A549 (cell line): ENCODE measurements at regions not wholly inside any gene's neighbourhood (a gene's known extent, or its start where the extent isn't known, plus 50 kb on each side); places are given as distances from the start of the nearest gene placed in this dataset.

ENCODE experiments used
- CHD4 ChIP-seq: fragments of 200-600 bp; sonication (generic); IDR thresholded peaks from 2 replicates; pipeline ENCODE4 v1.6.1; 2016; ENCODE audit warnings: antibody characterized with exemption, mild to moderate bottlenecking, borderline replicate concordance
- EP300 ChIP-seq, 2 experiments: fragments of >200 bp; sonication (Bioruptor Twin); formaldehyde crosslinking; IDR thresholded peaks; 2 replicates in 1 of 2; 3 replicates in 1 of 2; pipeline ENCODE4 v1.6.1; 2016 to 2017
- POLR2A ChIP-seq: IDR thresholded peaks from 2 replicates; pipeline ENCODE4 v1.6.1; 2012; ENCODE audit warnings: mild to moderate bottlenecking, low read length
- RCOR1 ChIP-seq: fragments of 150-350 bp; IDR thresholded peaks from 2 replicates; pipeline ENCODE4 v1.6.1; 2014; ENCODE audit warnings: antibody characterized with exemption, low read length, low read depth
- TF ChIP-seq, protein P1 (sequence below): fragments of >200 bp; sonication (Bioruptor Twin); formaldehyde crosslinking; IDR thresholded peaks from 3 replicates; pipeline ENCODE4 v1.5.1; 2016

GRCh38 chr21:20822666-20823065 lies 175.5 kb upstream of the NCAM2 start:
- TF ChIP-seq, protein P1, sequence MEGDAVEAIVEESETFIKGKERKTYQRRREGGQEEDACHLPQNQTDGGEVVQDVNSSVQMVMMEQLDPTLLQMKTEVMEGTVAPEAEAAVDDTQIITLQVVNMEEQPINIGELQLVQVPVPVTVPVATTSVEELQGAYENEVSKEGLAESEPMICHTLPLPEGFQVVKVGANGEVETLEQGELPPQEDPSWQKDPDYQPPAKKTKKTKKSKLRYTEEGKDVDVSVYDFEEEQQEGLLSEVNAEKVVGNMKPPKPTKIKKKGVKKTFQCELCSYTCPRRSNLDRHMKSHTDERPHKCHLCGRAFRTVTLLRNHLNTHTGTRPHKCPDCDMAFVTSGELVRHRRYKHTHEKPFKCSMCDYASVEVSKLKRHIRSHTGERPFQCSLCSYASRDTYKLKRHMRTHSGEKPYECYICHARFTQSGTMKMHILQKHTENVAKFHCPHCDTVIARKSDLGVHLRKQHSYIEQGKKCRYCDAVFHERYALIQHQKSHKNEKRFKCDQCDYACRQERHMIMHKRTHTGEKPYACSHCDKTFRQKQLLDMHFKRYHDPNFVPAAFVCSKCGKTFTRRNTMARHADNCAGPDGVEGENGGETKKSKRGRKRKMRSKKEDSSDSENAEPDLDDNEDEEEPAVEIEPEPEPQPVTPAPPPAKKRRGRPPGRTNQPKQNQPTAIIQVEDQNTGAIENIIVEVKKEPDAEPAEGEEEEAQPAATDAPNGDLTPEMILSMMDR, result no peak
- TF ChIP-seq POLR2A (no peak), EP300 (IDR thresholded peaks at IDR 0.05) (no peak), RCOR1 (no peak), CHD4 (no peak)
